Fibroblast of the aortic adventitia (primary cell): ENCODE measurements at regions not wholly inside any gene's neighbourhood (a gene's known extent, or its start where the extent isn't known, plus 50 kb on each side); places are given as distances from the start of the nearest gene placed in this dataset.

Source experiments
- DNase-seq: peaks from one replicate; pipeline ENCODE4 v3.0.0-alpha.2; 2010; ENCODE audit warnings: low read depth
- H3K4me3 ChIP-seq: 2 replicates; pipeline ENCODE4 v1.5.1; 2011; ENCODE audit warnings: low read depth, mild to moderate bottlenecking, control low read depth, low read length, moderate library complexity
- TF ChIP-seq, protein P1 (sequence below): IDR thresholded peaks from 2 replicates; pipeline ENCODE4 v1.5.1; 2011; ENCODE audit warnings: mild to moderate bottlenecking, low read length, control low read depth, inconsistent platforms; ENCODE audit not compliant: insufficient read depth

GRCh38 chr16:79848719-79849118 lies 248.2 kb upstream of the MAF start:
- DNase-seq = no peak
- H3K4me3 ChIP-seq = no peak overlapping the region
- TF ChIP-seq, protein P1, sequence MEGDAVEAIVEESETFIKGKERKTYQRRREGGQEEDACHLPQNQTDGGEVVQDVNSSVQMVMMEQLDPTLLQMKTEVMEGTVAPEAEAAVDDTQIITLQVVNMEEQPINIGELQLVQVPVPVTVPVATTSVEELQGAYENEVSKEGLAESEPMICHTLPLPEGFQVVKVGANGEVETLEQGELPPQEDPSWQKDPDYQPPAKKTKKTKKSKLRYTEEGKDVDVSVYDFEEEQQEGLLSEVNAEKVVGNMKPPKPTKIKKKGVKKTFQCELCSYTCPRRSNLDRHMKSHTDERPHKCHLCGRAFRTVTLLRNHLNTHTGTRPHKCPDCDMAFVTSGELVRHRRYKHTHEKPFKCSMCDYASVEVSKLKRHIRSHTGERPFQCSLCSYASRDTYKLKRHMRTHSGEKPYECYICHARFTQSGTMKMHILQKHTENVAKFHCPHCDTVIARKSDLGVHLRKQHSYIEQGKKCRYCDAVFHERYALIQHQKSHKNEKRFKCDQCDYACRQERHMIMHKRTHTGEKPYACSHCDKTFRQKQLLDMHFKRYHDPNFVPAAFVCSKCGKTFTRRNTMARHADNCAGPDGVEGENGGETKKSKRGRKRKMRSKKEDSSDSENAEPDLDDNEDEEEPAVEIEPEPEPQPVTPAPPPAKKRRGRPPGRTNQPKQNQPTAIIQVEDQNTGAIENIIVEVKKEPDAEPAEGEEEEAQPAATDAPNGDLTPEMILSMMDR = no peak

DNA sequence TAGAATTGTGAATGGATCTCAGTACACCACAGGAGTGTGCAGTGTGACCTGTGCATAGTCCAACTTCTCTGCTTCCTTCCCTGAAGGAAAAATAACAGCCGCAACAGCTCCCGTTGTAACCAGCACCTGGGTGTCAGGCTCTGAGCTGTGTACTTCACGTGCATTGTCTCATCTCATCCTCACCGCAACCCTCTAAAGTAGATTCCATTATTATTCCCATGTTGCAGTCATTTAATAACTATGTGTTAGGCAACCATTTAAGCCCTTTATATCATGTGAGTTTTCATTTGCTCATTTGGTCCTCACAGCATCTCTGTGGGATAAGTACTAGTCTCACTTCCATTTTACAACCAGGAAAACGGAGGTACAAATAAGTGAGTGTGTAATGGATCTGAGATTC lies 247.0 kb upstream of the MAF start:
- TF ChIP-seq, protein P1 = no peak
- DNase-seq = no peak
- H3K4me3 ChIP-seq = no peak overlapping the region

GRCh38 chr16:79847101-79847500 lies 246.6 kb upstream of the MAF start:
- TF ChIP-seq, protein P1 = no peak
- no peak for DNase-seq
- H3K4me3 ChIP-seq = no peak overlapping the region

DNA sequence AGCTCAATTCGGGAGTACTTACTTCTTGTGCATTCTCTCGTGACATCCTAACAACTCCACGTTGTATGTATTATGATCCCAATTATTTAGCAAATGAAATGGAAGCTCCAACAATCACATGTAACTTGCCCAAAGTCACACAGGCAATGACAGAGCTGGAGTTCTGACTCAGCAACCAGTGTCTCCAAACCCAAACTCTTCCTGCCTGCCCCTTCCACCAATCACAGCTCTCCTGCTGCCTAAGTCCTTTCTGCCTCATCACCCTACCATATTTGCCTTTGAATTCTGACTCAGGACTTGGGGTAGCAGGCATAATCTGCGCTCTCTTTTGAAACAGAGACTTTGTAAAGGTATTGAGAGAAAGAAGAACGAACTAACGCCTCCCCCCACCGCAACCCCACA lies 245.2 kb upstream of the MAF start:
- no peak overlapping the region for H3K4me3 ChIP-seq
- TF ChIP-seq, protein P1 = no peak
- no peak for DNase-seq

GRCh38 chr16:79845033-79845733 lies 244.6 kb upstream of the MAF start:
- no peak for DNase-seq
- TF ChIP-seq, protein P1 = no peak
- H3K4me3 ChIP-seq = no peak overlapping the region

GRCh38 chr16:79844603-79845002 lies 244.1 kb upstream of the MAF start:
- DNase-seq = no peak
- TF ChIP-seq, protein P1 = no peak

DNA sequence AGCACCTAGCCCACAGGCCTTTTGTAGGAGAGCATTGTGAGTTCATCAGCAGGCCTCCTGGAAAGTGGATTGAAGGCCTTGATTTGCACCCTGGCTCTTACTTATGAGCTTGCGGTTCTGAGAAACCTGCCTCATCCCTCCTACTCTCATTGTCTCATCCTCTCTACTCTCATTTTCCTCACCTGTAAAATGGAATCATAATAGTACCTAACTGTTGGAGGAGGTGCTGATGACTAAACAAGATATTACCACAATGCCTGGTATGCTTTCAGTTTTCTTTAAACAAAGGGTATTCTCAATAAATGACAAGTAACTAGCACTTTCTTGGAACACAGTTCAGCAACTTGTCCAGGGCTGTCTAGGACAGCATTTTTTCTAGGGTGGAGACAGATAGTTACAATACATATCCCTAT lies 243.1 kb upstream of the MAF start:
- DNase-seq = no peak
- no peak overlapping the region for H3K4me3 ChIP-seq
- TF ChIP-seq, protein P1 = no peak

More at GRCh38 chr16:79844603-79845002, 244.1 kb upstream of the MAF start:
- no peak overlapping the region for H3K4me3 ChIP-seq
